ENCODE measurements at regions not wholly inside any gene's neighbourhood (a gene's known extent, or its start where the extent isn't known, plus 50 kb on each side); places are given as distances from the start of the nearest gene placed in this dataset.

GRCh38 chr7:46301677-46302076 lies 380.6 kb upstream of the IGFBP3 start:
- TF ChIP-seq POLR2AphosphoS5 (IDR thresholded peaks at IDR 0.05; ENCODE audit: low read depth, low read length) (no peak), SPI1 (IDR thresholded peaks at IDR 0.05; ENCODE audit: low read depth, low read length) (no peak)
